ENCODE measurements at regions not wholly inside any gene's neighbourhood (a gene's known extent, or its start where the extent isn't known, plus 50 kb on each side); places are given as distances from the start of the nearest gene placed in this dataset.

DNA sequence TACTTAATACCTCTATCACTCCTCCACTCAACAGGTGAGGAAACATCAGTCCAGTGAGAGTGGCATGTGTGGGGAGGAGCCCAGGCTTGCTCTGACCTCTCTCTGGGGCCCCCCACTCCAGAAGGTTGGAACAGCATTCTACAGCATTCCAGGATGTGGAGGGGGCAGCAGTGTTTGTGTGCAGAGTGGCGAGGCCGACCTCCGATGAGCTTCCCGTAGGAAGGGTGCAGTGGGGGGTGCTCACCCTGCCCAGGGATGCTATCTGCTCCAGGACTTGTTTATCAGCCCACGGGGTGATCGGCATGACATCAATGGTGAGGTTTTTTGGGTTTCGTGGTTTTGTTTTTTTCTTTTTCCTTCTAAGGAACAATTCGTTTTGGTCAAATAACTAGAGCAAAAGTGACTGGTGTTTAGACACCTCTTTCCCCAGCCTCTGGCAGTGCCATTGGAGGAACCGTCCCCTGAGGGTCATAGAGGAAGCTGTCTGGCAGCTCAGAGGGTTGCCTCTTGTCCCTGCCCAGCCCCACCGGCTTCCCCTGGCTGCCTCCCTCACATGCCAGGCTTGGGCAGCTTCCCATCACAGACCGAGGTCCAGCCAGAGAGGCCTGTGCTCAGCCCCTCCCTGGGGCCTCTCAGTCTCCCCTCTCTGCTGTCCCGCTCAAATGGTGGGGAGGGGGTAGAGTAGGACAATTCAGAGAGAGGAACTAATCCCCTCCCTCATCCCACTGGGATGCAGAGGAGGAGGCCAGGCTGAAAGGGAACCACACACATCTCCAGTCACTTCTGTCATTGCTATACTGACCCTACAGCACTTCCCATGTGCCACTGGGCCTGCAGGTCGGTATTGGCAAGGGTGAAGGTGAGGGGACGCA, 96.5 kb downstream of the ZFP36L2 start:
- Histone ChIP-seq H3K9ac (ENCODE audit: low read depth in 1 of 2, low read length in 2 of 2) (peak overlapping the region; percentile 48 to 76), H3K9me3 (ENCODE audit: control insufficient read depth in 1 of 2, low read length in 2 of 2) (no peaks in the 10 kb centered on the region), H3K27me3 (ENCODE audit: control insufficient read depth in 1 of 2, insufficient read depth in 2 of 2, low read length in 2 of 2) (no peaks in the 10 kb centered on the region), H3K4me3 (ENCODE audit: low read depth in 1 of 2, low read length in 2 of 2) (peak overlapping the region; percentile 2 to 31), H3K36me3 (ENCODE audit: control insufficient read depth in 1 of 2, insufficient read depth in 2 of 2, low read length in 2 of 2) (no peaks in the 10 kb centered on the region), H3K27ac (ENCODE audit: low read depth, low read length) (peak overlapping the region; percentile 63), H3K4me1 (ENCODE audit: control insufficient read depth in 1 of 2, insufficient read depth in 2 of 2, low read length in 2 of 2) (peaks cover 70 to 71% of the 10 kb centered on the region in 2 donors)

DNA sequence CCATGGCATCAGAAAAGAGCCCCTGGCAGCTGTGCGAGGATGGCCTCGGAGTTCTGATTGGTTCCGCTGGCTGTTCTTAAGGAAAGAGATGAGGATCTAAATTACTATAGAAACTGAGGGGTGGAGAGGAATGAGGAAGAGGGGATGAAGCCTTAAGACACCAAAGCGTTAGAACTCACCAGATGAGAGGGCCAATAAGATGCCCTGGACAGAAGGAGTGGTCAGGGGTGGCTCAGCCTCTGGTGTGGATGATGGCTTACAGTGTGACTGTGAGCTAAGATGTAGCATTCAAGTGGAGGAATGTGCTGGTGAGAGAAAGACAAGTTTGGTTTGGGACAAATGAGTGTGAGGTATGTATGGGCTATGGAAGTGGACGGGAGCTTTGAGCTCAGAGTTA, 97.8 kb downstream of the ZFP36L2 start:
- Histone ChIP-seq H3K27ac (ENCODE audit: low read depth, low read length) (peak overlapping the region; percentile 54), H3K36me3 (ENCODE audit: control insufficient read depth in 1 of 2, insufficient read depth in 2 of 2, low read length in 2 of 2) (no peaks in the 10 kb centered on the region), H3K4me3 (ENCODE audit: low read depth in 1 of 2, low read length in 2 of 2) (no peak overlapping the region), H3K9me3 (ENCODE audit: control insufficient read depth in 1 of 2, low read length in 2 of 2) (no peaks in the 10 kb centered on the region), H3K4me1 (ENCODE audit: control insufficient read depth in 1 of 2, insufficient read depth in 2 of 2, low read length in 2 of 2) (peaks cover 59 to 60% of the 10 kb centered on the region in 2 donors), H3K27me3 (ENCODE audit: control insufficient read depth in 1 of 2, insufficient read depth in 2 of 2, low read length in 2 of 2) (no peaks in the 10 kb centered on the region), H3K9ac (ENCODE audit: low read depth in 1 of 2, low read length in 2 of 2) (peak overlapping the region in 1 of 2 donors; percentile 16)

DNA sequence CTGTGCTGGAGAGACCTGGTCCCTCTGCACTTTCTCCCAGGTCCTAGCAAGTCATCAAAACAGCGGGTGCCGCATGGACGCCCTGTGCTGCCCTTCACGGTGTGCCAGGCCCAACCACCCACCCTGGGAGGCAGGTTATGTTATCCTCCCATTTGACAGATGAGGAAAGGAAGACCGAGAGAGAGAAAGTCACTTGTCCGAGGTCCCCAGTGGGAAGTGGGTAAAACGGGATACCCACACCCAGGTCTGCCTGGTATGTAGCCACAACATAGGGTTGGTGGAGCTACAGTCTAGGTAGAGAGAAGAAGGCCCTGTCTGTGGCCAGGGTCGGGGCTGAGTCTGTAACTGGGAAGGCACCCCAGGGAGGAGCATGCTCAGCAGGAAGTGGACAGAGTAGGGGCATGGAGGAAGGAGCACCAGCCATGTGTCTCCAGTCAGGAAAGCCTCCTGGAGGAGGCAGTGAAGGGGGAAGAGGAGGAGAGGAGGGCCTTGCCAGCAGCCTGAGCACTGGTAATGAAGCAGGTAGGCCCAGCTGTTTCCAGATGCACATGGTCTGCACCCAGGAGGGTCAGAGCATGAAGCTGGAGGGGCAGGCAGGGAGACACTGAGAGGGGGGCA, 98.4 kb downstream of the ZFP36L2 start:
- H3K9me3 ChIP-seq (ENCODE audit: control insufficient read depth in 1 of 2, low read length in 2 of 2), result no peaks in the 10 kb centered on the region
- H3K27me3 ChIP-seq (ENCODE audit: control insufficient read depth in 1 of 2, insufficient read depth in 2 of 2, low read length in 2 of 2), result no peaks in the 10 kb centered on the region
- no peak overlapping the region for H3K27ac ChIP-seq (ENCODE audit: low read depth, low read length)
- no peaks in the 10 kb centered on the region for H3K36me3 ChIP-seq (ENCODE audit: control insufficient read depth in 1 of 2, insufficient read depth in 2 of 2, low read length in 2 of 2)
- H3K4me1 ChIP-seq (ENCODE audit: control insufficient read depth in 1 of 2, insufficient read depth in 2 of 2, low read length in 2 of 2), result peaks cover 53 to 54% of the 10 kb centered on the region in 2 donors
- H3K4me3 ChIP-seq (ENCODE audit: low read depth in 1 of 2, low read length in 2 of 2), result no peak overlapping the region
- H3K9ac ChIP-seq (ENCODE audit: low read depth in 1 of 2, low read length in 2 of 2), result peak overlapping the region in 1 of 2 donors; percentile 8

DNA sequence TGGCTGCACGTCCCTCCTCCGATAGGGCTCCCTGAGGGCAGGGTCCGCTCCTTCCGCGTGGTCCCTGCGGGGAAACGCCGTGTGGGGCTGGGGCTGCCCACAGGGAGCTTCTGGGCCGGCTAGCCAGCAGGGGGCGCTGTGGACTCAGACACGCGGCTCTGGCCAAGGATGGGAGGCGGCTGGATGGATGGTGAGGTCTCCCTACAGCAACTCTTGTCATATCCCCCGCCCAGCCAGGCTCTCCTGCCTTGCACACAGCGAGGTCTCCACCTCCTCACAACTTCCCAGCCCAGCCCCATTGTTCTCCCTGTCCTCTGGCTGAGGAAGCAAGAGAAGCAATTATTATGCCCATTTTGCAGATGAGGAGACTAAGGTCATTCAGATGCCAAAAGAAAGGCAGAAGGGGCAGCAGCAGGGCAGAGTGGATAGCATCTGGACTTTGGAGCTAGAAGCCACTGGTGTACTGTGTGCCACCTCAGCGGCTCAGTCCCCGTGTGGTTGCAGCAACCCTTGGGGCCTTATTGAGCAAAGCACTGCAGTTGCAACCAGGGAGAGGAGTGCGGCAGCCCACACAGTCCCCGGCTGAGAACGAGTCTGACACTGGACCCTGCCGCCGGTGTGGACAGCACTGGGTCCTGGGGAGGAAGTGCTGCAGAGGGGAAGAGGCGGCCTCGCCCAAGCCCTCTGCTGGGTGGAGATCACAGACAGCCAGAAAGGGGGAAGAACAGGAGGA, 99.0 kb downstream of the ZFP36L2 start:
- peaks cover 48% of the 10 kb centered on the region in 2 donors for H3K4me1 ChIP-seq (ENCODE audit: control insufficient read depth in 1 of 2, insufficient read depth in 2 of 2, low read length in 2 of 2)
- no peaks in the 10 kb centered on the region for H3K36me3 ChIP-seq (ENCODE audit: control insufficient read depth in 1 of 2, insufficient read depth in 2 of 2, low read length in 2 of 2)
- H3K9ac ChIP-seq (ENCODE audit: low read depth in 1 of 2, low read length in 2 of 2), result no peak overlapping the region
- no peaks in the 10 kb centered on the region for H3K27me3 ChIP-seq (ENCODE audit: control insufficient read depth in 1 of 2, insufficient read depth in 2 of 2, low read length in 2 of 2)
- H3K27ac ChIP-seq (ENCODE audit: low read depth, low read length), result no peak overlapping the region
- no peak overlapping the region for H3K4me3 ChIP-seq (ENCODE audit: low read depth in 1 of 2, low read length in 2 of 2)
- no peaks in the 10 kb centered on the region for H3K9me3 ChIP-seq (ENCODE audit: control insufficient read depth in 1 of 2, low read length in 2 of 2)

DNA sequence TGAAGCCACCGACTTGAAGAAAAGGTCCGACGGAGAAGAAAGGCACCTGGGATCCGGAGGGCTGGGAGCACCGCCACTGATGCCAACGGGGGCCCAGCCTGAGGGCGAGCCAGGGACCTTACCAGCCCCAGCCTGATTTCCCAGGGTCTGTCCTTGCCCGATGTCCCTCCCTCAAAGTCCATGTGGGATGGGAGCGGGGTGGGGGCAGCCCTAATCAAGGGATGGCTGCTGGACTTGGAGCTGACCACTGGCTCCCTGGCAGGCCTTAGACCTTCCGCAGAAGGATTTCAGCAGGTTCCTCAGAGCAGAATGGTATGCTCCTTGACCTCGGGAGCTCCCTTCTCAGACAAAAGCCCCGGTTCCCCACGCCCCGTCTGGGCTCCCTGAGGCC, 99.6 kb downstream of the ZFP36L2 start:
- H3K4me1 ChIP-seq (ENCODE audit: control insufficient read depth in 1 of 2, insufficient read depth in 2 of 2, low read length in 2 of 2), result peaks cover 42% of the 10 kb centered on the region in 2 donors
- no peaks in the 10 kb centered on the region for H3K36me3 ChIP-seq (ENCODE audit: control insufficient read depth in 1 of 2, insufficient read depth in 2 of 2, low read length in 2 of 2)
- H3K9ac ChIP-seq (ENCODE audit: low read depth in 1 of 2, low read length in 2 of 2), result no peak overlapping the region
- H3K4me3 ChIP-seq (ENCODE audit: low read depth in 1 of 2, low read length in 2 of 2), result no peak overlapping the region
- no peak overlapping the region for H3K27ac ChIP-seq (ENCODE audit: low read depth, low read length)
- no peaks in the 10 kb centered on the region for H3K9me3 ChIP-seq (ENCODE audit: control insufficient read depth in 1 of 2, low read length in 2 of 2)
- H3K27me3 ChIP-seq (ENCODE audit: control insufficient read depth in 1 of 2, insufficient read depth in 2 of 2, low read length in 2 of 2), result no peaks in the 10 kb centered on the region

DNA sequence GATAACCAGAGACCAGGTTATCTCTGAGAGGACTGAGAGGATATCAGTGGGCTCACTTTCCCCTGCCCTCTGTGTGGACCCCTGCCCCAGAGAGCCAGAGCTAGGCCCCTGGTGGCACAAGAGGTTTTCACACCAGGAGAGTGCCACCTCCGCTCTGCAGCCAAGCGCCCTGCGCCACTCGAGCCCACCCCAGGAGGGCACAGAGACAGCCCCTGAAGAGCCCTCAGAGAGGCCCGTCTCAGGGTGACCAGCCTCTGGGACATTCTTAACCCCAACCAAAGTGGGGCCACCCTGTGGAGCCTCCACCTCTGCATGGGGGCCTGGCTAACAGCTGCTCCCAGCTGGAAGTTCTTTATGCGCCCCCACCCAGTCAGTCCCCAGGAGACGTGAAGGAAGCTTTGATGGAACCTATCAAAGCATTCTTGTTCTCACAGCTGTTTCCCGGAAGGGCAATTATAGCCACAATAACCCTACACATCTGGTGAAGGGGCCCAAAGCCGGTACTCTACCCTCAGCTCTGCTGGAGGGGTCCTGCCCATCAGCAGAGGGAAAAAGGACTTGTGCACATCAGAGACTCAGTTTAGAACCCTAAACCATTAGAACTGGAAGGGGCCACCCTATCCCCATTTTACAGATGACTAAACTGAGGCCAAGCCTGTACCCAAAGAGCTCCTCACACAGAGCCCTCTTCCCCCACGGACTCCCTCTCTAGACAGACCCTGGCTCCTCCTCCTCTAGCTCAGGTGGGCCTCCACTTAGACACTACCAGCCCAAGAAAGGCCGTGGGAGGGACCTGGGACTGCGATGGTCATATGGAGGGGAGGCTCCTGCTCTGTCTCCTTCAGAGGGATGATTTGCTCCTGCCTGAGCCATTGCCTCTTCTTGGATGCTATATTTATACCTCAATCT, 101.1 kb downstream of the ZFP36L2 start:
- Histone ChIP-seq H3K27ac (ENCODE audit: low read depth, low read length) (no peak overlapping the region), H3K9ac (ENCODE audit: low read depth in 1 of 2, low read length in 2 of 2) (no peak overlapping the region), H3K4me1 (ENCODE audit: control insufficient read depth in 1 of 2, insufficient read depth in 2 of 2, low read length in 2 of 2) (peaks cover 27 to 28% of the 10 kb centered on the region in 2 donors), H3K9me3 (ENCODE audit: control insufficient read depth in 1 of 2, low read length in 2 of 2) (no peaks in the 10 kb centered on the region), H3K4me3 (ENCODE audit: low read depth in 1 of 2, low read length in 2 of 2) (no peak overlapping the region), H3K27me3 (ENCODE audit: control insufficient read depth in 1 of 2, insufficient read depth in 2 of 2, low read length in 2 of 2) (no peaks in the 10 kb centered on the region), H3K36me3 (ENCODE audit: control insufficient read depth in 1 of 2, insufficient read depth in 2 of 2, low read length in 2 of 2) (no peaks in the 10 kb centered on the region)

DNA sequence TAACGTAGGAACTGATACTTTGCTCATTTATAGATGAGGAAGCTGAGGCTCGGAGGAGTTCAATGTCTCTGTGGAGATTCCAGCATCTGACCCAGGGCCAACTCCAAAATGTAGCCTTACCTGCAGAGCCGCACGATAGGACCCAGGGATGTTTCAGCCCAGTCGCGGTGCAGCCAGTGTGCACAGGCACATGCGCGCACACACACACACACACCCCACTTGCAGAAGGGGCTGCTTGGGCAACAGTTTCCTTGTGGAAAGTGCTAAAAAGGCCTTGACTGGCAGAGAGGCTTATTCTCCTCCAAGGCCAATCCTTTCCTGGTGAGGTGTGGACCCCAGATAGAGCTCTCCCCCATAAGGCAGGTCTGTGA, 101.7 kb downstream of the ZFP36L2 start:
- H3K9ac ChIP-seq (ENCODE audit: low read depth in 1 of 2, low read length in 2 of 2), result no peak overlapping the region
- H3K4me3 ChIP-seq (ENCODE audit: low read depth in 1 of 2, low read length in 2 of 2), result no peak overlapping the region
- H3K27ac ChIP-seq (ENCODE audit: low read depth, low read length), result no peak overlapping the region
- H3K27me3 ChIP-seq (ENCODE audit: control insufficient read depth in 1 of 2, insufficient read depth in 2 of 2, low read length in 2 of 2), result no peaks in the 10 kb centered on the region
- H3K36me3 ChIP-seq (ENCODE audit: control insufficient read depth in 1 of 2, insufficient read depth in 2 of 2, low read length in 2 of 2), result no peaks in the 10 kb centered on the region
- H3K4me1 ChIP-seq (ENCODE audit: control insufficient read depth in 1 of 2, insufficient read depth in 2 of 2, low read length in 2 of 2), result peaks cover 21% of the 10 kb centered on the region in 2 donors
- peaks cover under 1 to 2% of the 10 kb centered on the region in 2 donors for H3K9me3 ChIP-seq (ENCODE audit: control insufficient read depth in 1 of 2, low read length in 2 of 2)

DNA sequence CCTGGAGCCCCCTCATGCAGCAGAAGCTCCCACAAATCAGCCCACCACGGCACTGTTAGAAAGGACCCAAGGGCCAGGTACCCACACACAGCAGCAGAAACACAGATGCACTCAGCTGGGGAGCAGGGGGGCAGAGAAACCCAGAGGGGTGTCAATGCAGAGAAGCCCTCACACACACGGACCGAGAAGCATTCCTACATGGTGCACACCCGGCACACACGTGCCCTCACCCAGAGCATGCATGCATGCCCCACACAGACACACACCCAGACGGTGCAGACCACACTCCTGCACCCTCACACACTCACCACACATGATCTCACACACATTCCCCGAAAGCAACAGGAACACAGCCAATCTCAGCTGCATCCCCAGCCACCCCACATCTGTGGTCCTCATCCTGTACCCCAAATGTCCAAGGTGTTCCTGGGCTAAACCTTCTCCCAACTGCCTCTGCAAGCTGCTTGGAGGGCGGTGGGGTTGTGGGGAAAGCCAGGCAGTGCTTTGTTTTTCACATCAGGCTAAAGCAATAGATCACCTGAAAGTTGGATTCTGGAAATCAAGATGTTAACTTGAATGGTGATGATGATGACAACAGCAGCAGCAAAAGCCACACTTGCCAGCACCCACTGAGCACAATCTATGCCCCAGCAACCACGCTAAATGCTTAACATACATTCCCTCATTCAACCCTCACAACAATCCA, 102.3 kb downstream of the ZFP36L2 start:
- H3K9me3 ChIP-seq (ENCODE audit: control insufficient read depth in 1 of 2, low read length in 2 of 2), result peaks cover 5 to 6% of the 10 kb centered on the region in 2 donors
- H3K27ac ChIP-seq (ENCODE audit: low read depth, low read length), result no peak overlapping the region
- no peaks in the 10 kb centered on the region for H3K27me3 ChIP-seq (ENCODE audit: control insufficient read depth in 1 of 2, insufficient read depth in 2 of 2, low read length in 2 of 2)
- no peak overlapping the region for H3K4me3 ChIP-seq (ENCODE audit: low read depth in 1 of 2, low read length in 2 of 2)
- no peaks in the 10 kb centered on the region for H3K36me3 ChIP-seq (ENCODE audit: control insufficient read depth in 1 of 2, insufficient read depth in 2 of 2, low read length in 2 of 2)
- no peak overlapping the region for H3K9ac ChIP-seq (ENCODE audit: low read depth in 1 of 2, low read length in 2 of 2)
- H3K4me1 ChIP-seq (ENCODE audit: control insufficient read depth in 1 of 2, insufficient read depth in 2 of 2, low read length in 2 of 2), result peaks cover 15 to 16% of the 10 kb centered on the region in 2 donors

DNA sequence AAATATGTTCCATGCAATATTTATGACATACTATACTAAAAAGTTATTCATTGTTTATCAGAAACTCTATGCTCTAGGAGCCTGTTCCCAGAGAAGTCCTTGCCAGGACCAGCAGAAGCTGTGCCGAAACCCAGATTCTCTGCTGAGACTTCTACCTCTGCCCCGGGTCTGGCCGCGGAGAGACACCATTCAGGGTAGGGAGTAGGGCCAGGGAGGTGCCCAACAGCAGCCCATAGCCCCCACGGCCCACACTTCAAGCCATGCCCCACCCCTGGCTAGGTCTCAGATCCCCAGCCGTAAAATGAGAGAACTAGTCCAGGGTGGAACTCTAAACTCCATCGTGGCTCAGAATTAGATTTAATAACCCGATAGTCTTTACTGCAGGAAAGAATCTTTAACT, 102.9 kb downstream of the ZFP36L2 start:
- Histone ChIP-seq H3K27me3 (ENCODE audit: control insufficient read depth in 1 of 2, insufficient read depth in 2 of 2, low read length in 2 of 2) (no peaks in the 10 kb centered on the region), H3K9ac (ENCODE audit: low read depth in 1 of 2, low read length in 2 of 2) (no peak overlapping the region), H3K36me3 (ENCODE audit: control insufficient read depth in 1 of 2, insufficient read depth in 2 of 2, low read length in 2 of 2) (no peaks in the 10 kb centered on the region), H3K9me3 (ENCODE audit: control insufficient read depth in 1 of 2, low read length in 2 of 2) (peaks cover 5 to 8% of the 10 kb centered on the region in 2 donors), H3K4me3 (ENCODE audit: low read depth in 1 of 2, low read length in 2 of 2) (no peak overlapping the region), H3K27ac (ENCODE audit: low read depth, low read length) (no peak overlapping the region), H3K4me1 (ENCODE audit: control insufficient read depth in 1 of 2, insufficient read depth in 2 of 2, low read length in 2 of 2) (peaks cover 13% of the 10 kb centered on the region in 2 donors)
